Mucosa of descending colon (tissue), 3 donors: ENCODE measurements at regions not wholly inside any gene's neighbourhood (a gene's known extent, or its start where the extent isn't known, plus 50 kb on each side); places are given as distances from the start of the nearest gene placed in this dataset.

Experiments
- ATAC-seq: fragments of 200-7000 bp; cut with Tn5 transposase; one replicate; pipeline ENCODE4 v1.9.1; 2020; ENCODE audit warnings: mild to moderate bottlenecking, moderate library complexity
- DNase-seq, 3 donors: peaks; one replicate each; pipeline ENCODE4 v3.0.0-alpha.2; 2020
- H3K36me3 ChIP-seq: fragments of 200-600 bp; one replicate; pipeline ENCODE4 v1.8.0; 2021; ENCODE audit warnings: low read depth, mild to moderate bottlenecking
- H3K4me1 ChIP-seq: fragments of 200-600 bp; one replicate; pipeline ENCODE4 v1.8.0; 2021; ENCODE audit warnings: low read depth, mild to moderate bottlenecking
- H3K4me3 ChIP-seq: fragments of 200-600 bp; one replicate; pipeline ENCODE4 v1.8.0; 2021; ENCODE audit warnings: mild to moderate bottlenecking
- H3K9me3 ChIP-seq: fragments of 200-600 bp; one replicate; pipeline ENCODE4 v1.8.0; 2021; ENCODE audit warnings: mild to moderate bottlenecking
- intact Hi-C, 2 donors: fragments of 100-400 bp; cut with DNase I in 1 of 2; cut with micrococcal nuclease in 1 of 2; formaldehyde crosslinking; loops; one replicate each; pipeline versions ENCODE4 v1.11.0 to v1.11.1; 2022; cut with DNase I, micrococcal nuclease
- TF ChIP-seq, protein P1 (sequence below): fragments of 200-600 bp; IDR thresholded peaks from one replicate; pipeline ENCODE4 v1.8.0; 2022; ENCODE audit warnings: antibody characterized with exemption, mild to moderate bottlenecking
- donor health status: DM: no; HTN: no; CAD: no; lungs with moderate emphysema.
- donor health status: DM: no; HTN: no; CAD: no.
- donor health status: DM: no; HTN: yes; CAD: no.

DNA sequence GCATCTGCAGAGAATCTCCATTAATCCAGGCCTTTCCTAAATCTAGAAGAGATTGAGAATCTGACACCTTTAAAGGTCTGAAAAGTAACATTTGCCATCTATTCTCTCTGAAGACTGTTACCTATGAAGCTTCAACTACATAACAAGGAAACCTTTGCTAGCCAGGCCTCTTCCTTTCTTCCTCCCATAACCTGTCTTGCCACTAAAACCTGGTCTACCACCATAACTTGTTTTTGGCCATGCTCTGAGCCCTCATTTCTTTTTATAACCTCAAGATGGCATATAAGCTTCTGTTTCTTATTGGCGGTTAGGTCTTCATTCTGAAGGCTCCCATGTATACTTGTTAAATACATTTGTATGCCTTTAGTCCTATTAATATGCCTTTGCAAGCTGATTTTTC, 348.4 kb upstream of the MEOX2 start:
- no peaks in the 10 kb centered on the region for H3K36me3 ChIP-seq
- intact Hi-C loops, result no loop called here
- no peak overlapping the region for H3K4me3 ChIP-seq
- no peaks in the 10 kb centered on the region for H3K4me1 ChIP-seq
- DNase-seq (no peak), ATAC-seq (no peak)
- H3K9me3 ChIP-seq, result no peaks in the 10 kb centered on the region
- TF ChIP-seq, protein P1, sequence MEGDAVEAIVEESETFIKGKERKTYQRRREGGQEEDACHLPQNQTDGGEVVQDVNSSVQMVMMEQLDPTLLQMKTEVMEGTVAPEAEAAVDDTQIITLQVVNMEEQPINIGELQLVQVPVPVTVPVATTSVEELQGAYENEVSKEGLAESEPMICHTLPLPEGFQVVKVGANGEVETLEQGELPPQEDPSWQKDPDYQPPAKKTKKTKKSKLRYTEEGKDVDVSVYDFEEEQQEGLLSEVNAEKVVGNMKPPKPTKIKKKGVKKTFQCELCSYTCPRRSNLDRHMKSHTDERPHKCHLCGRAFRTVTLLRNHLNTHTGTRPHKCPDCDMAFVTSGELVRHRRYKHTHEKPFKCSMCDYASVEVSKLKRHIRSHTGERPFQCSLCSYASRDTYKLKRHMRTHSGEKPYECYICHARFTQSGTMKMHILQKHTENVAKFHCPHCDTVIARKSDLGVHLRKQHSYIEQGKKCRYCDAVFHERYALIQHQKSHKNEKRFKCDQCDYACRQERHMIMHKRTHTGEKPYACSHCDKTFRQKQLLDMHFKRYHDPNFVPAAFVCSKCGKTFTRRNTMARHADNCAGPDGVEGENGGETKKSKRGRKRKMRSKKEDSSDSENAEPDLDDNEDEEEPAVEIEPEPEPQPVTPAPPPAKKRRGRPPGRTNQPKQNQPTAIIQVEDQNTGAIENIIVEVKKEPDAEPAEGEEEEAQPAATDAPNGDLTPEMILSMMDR, result no peak

DNA sequence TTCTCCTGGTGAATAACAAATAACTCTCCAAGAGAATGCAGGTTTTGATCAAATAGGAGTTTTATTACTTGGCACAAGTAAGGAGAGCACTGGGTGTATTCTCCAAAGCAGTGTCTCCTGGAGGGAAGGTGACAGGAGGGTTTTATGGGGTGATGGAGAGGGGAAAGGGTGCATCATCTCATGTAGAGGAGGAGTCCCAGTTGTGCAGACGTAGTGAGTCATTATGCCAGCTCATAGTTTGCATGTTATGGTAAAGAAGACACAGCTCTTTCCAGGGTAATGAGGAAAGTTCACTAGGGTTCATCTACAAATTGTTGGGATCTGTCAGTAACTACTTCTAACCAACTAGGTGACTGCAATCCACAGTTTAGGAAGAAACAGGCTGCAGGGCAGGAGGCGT, 347.9 kb upstream of the MEOX2 start:
- no peaks in the 10 kb centered on the region for H3K36me3 ChIP-seq
- ATAC-seq, result no peak
- no peaks in the 10 kb centered on the region for H3K9me3 ChIP-seq
- intact Hi-C loops, result no loop called here
- TF ChIP-seq, protein P1, result no peak
- no peak for DNase-seq
- H3K4me1 ChIP-seq, result no peaks in the 10 kb centered on the region
- H3K4me3 ChIP-seq, result no peak overlapping the region

DNA sequence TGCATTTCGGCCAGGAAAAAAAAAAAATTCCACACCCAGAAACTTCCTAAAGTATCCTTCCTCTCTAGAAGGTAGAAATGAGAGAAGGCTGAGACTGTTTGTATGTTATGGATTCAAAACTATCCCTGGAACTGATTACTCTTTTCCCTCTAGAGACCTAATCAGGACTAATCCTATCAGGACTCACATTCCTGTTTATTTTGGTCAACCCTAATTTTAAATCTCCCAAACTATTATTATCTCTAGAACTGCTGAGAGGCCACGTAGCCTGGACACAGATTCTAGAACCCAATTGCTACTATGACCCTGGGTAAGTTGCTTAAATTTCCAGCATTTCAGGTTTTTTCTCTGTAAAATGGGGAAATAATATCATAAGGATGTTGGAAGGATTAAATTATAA, 346.8 kb upstream of the MEOX2 start:
- intact Hi-C loops, result no loop called here
- TF ChIP-seq, protein P1, result no peak
- Histone ChIP-seq H3K9me3 (no peaks in the 10 kb centered on the region), H3K4me1 (no peaks in the 10 kb centered on the region), H3K4me3 (no peak overlapping the region), H3K36me3 (no peaks in the 10 kb centered on the region)
- ATAC-seq, result no peak
- DNase-seq, result no peak

DNA sequence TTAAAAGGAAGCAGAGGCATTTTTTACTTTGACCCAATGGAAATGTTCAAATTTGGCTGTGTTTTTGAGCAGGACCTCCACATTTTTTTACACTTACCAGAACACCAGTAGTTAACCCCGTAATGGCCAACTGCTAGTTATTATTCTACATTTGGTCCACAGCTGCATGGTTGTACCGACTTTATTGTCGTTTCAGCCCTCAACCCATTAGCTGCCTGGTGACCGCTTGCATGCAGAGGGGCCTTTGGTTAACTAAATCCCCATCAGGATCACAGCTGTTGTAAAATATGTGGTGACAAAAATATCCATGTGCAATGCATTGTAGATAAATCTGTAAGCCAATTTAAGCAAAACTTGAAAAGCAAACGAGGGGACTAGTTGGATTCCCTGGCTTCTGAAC, 342.2 kb upstream of the MEOX2 start:
- intact Hi-C loops, result no loop called here
- ATAC-seq (no peak), DNase-seq (no peak)
- Histone ChIP-seq H3K4me3 (no peak overlapping the region), H3K4me1 (no peaks in the 10 kb centered on the region), H3K36me3 (no peaks in the 10 kb centered on the region), H3K9me3 (no peaks in the 10 kb centered on the region)
- TF ChIP-seq, protein P1, result no peak

DNA sequence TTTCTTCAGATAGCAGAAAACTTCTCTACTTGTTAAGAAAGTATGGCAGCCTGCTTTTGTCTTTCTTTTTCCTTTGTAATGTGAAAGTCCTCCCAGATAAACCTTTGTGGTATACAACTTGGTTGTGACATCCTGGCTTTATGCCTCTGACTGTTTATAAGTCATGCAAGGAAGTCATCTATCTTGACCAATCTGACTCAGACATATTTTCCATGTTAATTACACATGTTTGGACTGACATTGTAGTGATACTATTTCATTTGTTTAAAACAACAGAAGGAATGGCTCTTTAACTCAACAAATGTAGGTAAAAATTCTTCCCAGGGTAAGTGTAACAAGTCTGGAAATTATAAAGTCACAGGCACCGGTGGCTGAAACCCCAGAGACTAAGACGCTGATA, 341.6 kb upstream of the MEOX2 start:
- intact Hi-C loops, result no loop called here
- Histone ChIP-seq H3K4me1 (no peaks in the 10 kb centered on the region), H3K9me3 (no peaks in the 10 kb centered on the region), H3K36me3 (no peaks in the 10 kb centered on the region), H3K4me3 (no peak overlapping the region)
- ATAC-seq, result no peak
- TF ChIP-seq, protein P1, result no peak
- peak in 1 of 3 donors; percentile 3 for DNase-seq

DNA sequence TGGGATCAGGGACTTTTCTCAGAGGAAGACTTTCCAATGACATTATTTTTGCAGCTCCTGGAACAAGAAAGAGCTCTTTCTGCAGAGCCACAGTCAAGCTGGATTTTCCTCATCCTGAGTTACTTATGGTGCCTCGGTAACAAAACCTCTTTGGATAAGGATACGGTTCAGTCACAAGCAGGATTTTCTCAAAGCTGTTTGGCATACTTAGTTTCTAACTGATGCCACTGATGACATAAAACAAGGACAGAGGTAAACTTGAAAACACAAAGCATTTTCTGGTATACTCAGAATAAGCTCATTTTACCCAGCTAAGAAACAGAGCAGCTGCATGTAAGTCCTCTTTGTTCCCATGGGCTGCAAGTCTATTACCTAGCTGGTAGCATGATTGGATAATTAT, 340.9 kb upstream of the MEOX2 start:
- TF ChIP-seq, protein P1, result no peak
- no peaks in the 10 kb centered on the region for H3K4me1 ChIP-seq
- no peak overlapping the region for H3K4me3 ChIP-seq
- H3K36me3 ChIP-seq, result no peaks in the 10 kb centered on the region
- H3K9me3 ChIP-seq, result no peaks in the 10 kb centered on the region
- DNase-seq (no peak), ATAC-seq (no peak)
- intact Hi-C loops, result no loop called here
